HG02610 (cell line): ENCODE measurements at regions not wholly inside any gene's neighbourhood (a gene's known extent, or its start where the extent isn't known, plus 50 kb on each side); places are given as distances from the start of the nearest gene placed in this dataset.
"Not testable (repeated sequence)": the region's sequence is repeated elsewhere in the genome, so short reads cannot be mapped to it uniquely, and the experiment has no call there.

Experiments used
- ATAC-seq: cut with Tn5 transposase; IDR thresholded peaks from one replicate; pipeline ENCODE4 v1.9.1; 2021; ENCODE audit warnings: mild to moderate bottlenecking, moderate library complexity; ENCODE audit not compliant: unreplicated experiment

- ATAC-seq = no peak
Observed at GRCh38 chr5:120813551-120813950, 349.5 kb downstream of the PRR16 start.

GRCh38 chr5:120817044-120817985, 353.2 kb downstream of the PRR16 start:
- no peak for ATAC-seq

GRCh38 chr5:120818128-120818527, 354.0 kb downstream of the PRR16 start:
- ATAC-seq = no peak

- ATAC-seq = no peak
Observed at GRCh38 chr5:120823328-120823727, 359.2 kb downstream of the PRR16 start.

GRCh38 chr5:120831646-120832045, 367.5 kb downstream of the PRR16 start:
- not testable (repeated sequence) for ATAC-seq

- no peak for ATAC-seq
Observed at GRCh38 chr5:120841830-120842229, 377.7 kb downstream of the PRR16 start.

GRCh38 chr5:120843390-120843980, 379.4 kb downstream of the PRR16 start:
- no peak for ATAC-seq

- no peak for ATAC-seq
Observed at GRCh38 chr5:120848883-120849282, 384.8 kb downstream of the PRR16 start.

GRCh38 chr5:120852222-120852860, 388.2 kb downstream of the PRR16 start:
- no peak for ATAC-seq

GRCh38 chr5:120866997-120867396, 402.9 kb downstream of the PRR16 start:
- no peak for ATAC-seq

- ATAC-seq = no peak
Observed at GRCh38 chr5:120869831-120870230, 405.7 kb downstream of the PRR16 start.

GRCh38 chr5:120872297-120872696, 408.2 kb downstream of the PRR16 start:
- ATAC-seq = no peak

- no peak for ATAC-seq
Observed at GRCh38 chr5:120873083-120873482, 409.0 kb downstream of the PRR16 start.

GRCh38 chr5:120874081-120874862, 410.2 kb downstream of the PRR16 start:
- no peak for ATAC-seq

- ATAC-seq = no peak
Observed at GRCh38 chr5:120882038-120882775, 418.1 kb downstream of the PRR16 start.

GRCh38 chr5:120886351-120886860, 422.3 kb downstream of the PRR16 start:
- no peak for ATAC-seq

- ATAC-seq = no peak
Observed at GRCh38 chr5:120895660-120896059, 431.6 kb downstream of the PRR16 start.

GRCh38 chr5:120901199-120901598, 437.1 kb downstream of the PRR16 start:
- no peak for ATAC-seq

GRCh38 chr5:120907953-120908352, 443.9 kb downstream of the PRR16 start:
- no peak for ATAC-seq

GRCh38 chr5:120910629-120911028, 446.5 kb downstream of the PRR16 start:
- ATAC-seq = no peak
